GM12891 (cell line): ENCODE measurements at regions not wholly inside any gene's neighbourhood (a gene's known extent, or its start where the extent isn't known, plus 50 kb on each side); places are given as distances from the start of the nearest gene placed in this dataset.

Experiments
- POLR2A ChIP-seq: IDR thresholded peaks from 2 replicates; pipeline ENCODE4 v1.6.1; 2011; ENCODE audit warnings: low read depth, low read length, control low read depth
- TAF1 ChIP-seq: IDR thresholded peaks from 2 replicates; pipeline ENCODE4 v1.6.1; 2011; ENCODE audit warnings: low read depth, low read length, control low read depth

DNA sequence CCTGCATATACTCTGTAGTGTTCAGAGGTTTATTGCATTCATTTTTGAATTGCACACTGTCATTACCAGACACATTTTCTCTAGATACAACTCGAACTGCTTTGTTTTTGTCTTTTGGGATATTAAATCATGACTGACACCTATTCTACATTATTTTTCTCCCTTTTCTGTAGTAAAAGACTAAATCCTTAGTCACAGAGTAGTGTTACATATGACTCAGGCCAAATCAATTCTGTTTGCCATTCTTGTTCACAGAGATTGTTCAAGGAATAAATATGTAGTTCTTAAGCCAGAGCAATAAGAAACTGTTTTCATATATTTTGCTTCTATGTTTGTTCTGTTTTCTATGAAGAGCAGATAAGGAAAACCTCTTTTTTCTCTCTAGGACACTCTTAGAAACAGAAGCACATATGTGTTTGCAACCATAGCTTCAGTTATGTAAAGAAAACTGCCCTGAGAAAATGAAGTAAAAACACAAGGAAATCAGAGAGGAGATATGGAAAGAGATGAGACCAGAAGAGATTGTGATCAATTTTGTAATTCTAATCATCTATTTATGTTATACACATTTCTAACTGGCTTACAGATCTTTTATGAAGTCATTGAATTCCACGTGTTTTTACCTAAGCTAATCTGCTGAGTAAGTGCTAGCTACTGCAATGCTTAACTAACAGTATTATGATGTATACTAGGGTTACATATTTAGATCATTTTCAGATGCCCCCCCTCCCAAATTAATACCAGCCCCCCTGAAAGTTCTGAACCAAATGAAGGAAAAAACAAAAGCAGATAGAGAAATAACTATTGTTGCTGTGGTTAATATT lies 1995.6 kb upstream of the CDH6 start:
- TF ChIP-seq TAF1, result no peak
- TF ChIP-seq POLR2A, result no peak
